GM13976 (cell line): ENCODE measurements at regions not wholly inside any gene's neighbourhood (a gene's known extent, or its start where the extent isn't known, plus 50 kb on each side); places are given as distances from the start of the nearest gene placed in this dataset.

Experiments
- DNase-seq: peaks from one replicate; pipeline ENCODE4 v3.0.0; 2012; ENCODE audit warnings: low spot score
- in situ Hi-C: fragments of 300-500 bp; cut with MboI; formaldehyde crosslinking; loops from one replicate; pipeline ENCODE4 v1.12.0; 2022; ENCODE audit warnings: low sequenced_read_pairs, mixed read lengths, inconsistent platforms; ENCODE audit not compliant: unreplicated experiment
- TF ChIP-seq, protein P1 (sequence below): IDR thresholded peaks from 2 replicates; pipeline ENCODE4 v1.5.1; 2012; ENCODE audit warnings: borderline replicate concordance, mild to moderate bottlenecking; ENCODE audit not compliant: insufficient read depth; ENCODE audit errors: extremely low read depth, missing control alignments, control extremely low read depth

DNA sequence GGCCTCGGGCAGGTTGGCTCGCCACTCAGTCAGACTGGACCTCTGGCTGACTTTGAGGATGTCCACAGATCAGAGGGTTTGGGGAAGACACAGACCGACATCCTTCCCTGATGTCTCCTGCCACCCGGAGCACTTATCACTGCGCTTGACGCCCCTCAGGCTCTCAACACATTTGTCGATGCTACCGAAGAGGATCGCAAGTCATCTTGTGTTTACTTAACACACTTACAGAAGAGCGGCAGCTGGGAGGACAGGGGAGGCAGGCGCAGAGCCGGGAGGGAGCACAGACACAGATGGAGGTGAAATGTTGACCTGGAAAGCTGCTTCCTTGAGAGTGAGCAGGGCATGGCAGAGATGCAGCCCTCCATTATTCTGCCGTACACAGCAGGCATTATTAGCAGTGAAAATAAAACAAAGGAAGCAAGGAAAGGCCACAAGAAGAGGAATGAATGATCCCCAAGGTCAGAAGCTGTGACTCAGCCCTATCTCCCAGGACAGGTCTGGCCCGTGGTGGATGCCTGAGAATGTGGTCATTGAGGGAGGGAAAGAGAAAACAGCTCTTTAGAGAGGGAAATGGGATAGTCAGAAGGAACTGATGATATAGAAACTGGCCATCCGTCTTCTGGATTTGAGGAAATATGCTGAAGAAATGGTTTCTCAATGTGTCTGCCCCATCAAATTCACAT, 549.5 kb upstream of the ARGLU1 start:
- TF ChIP-seq, protein P1, sequence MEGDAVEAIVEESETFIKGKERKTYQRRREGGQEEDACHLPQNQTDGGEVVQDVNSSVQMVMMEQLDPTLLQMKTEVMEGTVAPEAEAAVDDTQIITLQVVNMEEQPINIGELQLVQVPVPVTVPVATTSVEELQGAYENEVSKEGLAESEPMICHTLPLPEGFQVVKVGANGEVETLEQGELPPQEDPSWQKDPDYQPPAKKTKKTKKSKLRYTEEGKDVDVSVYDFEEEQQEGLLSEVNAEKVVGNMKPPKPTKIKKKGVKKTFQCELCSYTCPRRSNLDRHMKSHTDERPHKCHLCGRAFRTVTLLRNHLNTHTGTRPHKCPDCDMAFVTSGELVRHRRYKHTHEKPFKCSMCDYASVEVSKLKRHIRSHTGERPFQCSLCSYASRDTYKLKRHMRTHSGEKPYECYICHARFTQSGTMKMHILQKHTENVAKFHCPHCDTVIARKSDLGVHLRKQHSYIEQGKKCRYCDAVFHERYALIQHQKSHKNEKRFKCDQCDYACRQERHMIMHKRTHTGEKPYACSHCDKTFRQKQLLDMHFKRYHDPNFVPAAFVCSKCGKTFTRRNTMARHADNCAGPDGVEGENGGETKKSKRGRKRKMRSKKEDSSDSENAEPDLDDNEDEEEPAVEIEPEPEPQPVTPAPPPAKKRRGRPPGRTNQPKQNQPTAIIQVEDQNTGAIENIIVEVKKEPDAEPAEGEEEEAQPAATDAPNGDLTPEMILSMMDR = no peak
- DNase-seq = no peak
- in situ Hi-C loops = no loop called here

DNA sequence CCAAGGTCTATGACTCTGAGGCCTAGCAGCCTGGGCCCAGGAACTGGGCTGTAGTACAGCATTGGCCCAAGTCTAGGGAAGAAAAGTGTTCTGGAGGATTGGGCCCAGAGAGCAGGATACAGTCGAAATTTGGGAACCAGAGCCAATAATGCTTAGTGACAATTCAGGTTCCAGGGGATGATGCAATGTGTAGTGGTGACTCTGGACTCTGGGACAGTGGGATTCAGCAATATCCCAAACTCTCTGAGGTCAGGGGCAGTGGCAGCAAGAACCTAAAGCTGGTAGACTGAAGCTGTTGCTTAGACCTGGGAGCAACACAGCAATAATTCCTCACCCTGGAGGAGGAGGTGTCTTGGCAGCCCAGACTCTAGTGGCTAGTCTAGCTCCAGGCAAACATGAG, 545.5 kb upstream of the ARGLU1 start:
- TF ChIP-seq, protein P1 = no peak
- DNase-seq = no peak
- in situ Hi-C loops = no loop called here

DNA sequence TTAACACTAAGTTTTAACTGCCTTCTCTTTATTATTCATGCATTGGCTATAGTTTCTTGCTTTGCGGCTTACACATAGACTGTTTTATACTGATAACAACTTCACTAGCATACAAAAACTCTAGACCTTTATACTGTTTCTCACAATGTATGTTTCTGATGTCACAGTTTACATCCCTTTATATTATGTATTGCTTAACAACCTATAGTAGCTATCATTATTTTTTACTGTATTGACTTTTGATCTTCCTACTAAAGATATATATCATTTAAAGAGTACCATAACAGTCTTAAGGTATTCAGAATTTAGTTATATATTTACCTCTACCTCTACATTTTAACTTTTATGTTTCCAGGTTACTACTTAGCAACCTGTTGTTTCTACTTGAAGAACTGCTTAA, 543.3 kb upstream of the ARGLU1 start:
- no peak for DNase-seq
- in situ Hi-C loops = no loop called here
- TF ChIP-seq, protein P1 = no peak

DNA sequence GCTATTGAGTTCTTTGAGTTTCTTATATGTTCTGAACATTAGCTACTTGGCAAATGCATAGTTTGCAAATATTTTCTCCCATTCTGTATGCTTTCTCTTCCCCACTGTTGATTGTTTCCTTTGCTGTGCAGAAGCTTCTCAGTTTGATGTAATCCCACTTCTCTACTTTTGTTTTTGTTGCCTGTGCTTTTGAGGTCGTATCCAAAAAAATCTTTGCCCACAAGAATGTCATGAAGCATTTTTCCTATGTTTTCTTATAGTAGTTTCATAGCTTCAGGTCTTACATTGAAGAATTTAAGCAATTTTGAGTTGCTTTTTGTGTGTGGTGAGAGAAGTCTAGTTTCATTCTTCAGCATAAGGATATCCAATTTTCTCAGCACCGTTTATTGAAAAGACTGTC, 536.7 kb upstream of the ARGLU1 start:
- in situ Hi-C loops = no loop called here
- no peak for DNase-seq

DNA sequence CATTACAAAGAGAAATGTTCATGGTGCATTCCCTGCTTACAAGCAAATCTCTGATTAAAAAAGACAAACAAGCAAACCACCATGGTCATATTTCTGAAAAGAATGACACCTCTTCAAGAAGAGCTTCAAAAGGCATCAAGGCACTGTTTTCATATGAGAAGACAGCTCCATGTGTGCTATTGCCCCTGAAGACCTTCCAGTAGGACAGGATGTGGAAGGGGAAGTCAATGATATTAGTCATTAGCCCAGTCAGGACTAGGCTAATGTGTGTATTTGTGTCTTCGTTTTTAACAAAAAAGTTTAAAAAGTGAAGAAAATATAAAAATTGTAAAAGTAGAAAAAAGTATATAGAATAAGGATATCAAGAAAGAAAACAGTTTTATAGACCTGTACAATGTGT, 534.7 kb upstream of the ARGLU1 start:
- in situ Hi-C loops = no loop called here
- TF ChIP-seq, protein P1 = no peak
- DNase-seq = no peak

More for the DNA sequence above, 536.7 kb upstream of the ARGLU1 start:
- TF ChIP-seq, protein P1 = no peak

DNA sequence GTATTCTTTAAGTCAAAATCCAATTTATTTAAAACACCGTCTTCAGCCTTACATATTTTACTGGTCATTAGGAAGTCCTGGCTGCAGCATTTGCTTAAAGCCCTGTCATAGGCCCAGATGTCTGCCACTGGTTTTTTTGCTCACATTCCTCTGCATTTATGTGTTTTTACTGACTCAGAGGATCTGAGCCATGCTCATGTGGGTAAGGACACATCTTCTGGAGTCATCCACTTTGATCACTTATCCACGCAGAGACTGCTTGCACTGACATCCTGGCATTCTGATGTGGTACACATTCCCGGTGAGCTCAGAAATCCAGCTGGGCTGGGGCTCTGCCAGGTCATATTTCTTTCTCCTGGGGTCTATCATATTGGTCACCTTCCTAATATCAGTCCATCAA, 531.7 kb upstream of the ARGLU1 start:
- in situ Hi-C loops = no loop called here
- no peak for DNase-seq
- TF ChIP-seq, protein P1 = no peak
